Skeletal muscle satellite cell (primary cell): ENCODE measurements at regions not wholly inside any gene's neighbourhood (a gene's known extent, or its start where the extent isn't known, plus 50 kb on each side); places are given as distances from the start of the nearest gene placed in this dataset.
"Not testable (repeated sequence)": the region's sequence is repeated elsewhere in the genome, so short reads cannot be mapped to it uniquely, and the experiment has no call there.

Source experiments
- H3K27me3 ChIP-seq: 2 replicates; pipeline ENCODE4 v1.7.0; 2013; ENCODE audit warnings: low read length; ENCODE audit not compliant: control insufficient read depth, insufficient read depth
- H3K36me3 ChIP-seq: 2 replicates; pipeline ENCODE4 v1.7.0; 2013; ENCODE audit warnings: mild to moderate bottlenecking, control low read depth, low read length; ENCODE audit not compliant: insufficient read depth
- H3K4me1 ChIP-seq: 2 replicates; pipeline ENCODE4 v1.7.0; 2013; ENCODE audit warnings: low read length; ENCODE audit not compliant: control insufficient read depth, insufficient read depth
- H3K4me2 ChIP-seq: 2 replicates; pipeline ENCODE4 v1.7.0; 2013; ENCODE audit warnings: mild to moderate bottlenecking, low read length
- H3K4me3 ChIP-seq: 2 replicates; pipeline ENCODE4 v1.7.0; 2013; ENCODE audit warnings: low read length
- H3K9ac ChIP-seq: 2 replicates; pipeline ENCODE4 v1.7.0; 2013; ENCODE audit warnings: mild to moderate bottlenecking, low read depth, low read length, moderate library complexity
- H3K9me3 ChIP-seq: replicated peaks from 2 replicates; pipeline ENCODE4 v1.7.0; 2013; ENCODE audit warnings: mild to moderate bottlenecking, control low read depth, low read length

DNA sequence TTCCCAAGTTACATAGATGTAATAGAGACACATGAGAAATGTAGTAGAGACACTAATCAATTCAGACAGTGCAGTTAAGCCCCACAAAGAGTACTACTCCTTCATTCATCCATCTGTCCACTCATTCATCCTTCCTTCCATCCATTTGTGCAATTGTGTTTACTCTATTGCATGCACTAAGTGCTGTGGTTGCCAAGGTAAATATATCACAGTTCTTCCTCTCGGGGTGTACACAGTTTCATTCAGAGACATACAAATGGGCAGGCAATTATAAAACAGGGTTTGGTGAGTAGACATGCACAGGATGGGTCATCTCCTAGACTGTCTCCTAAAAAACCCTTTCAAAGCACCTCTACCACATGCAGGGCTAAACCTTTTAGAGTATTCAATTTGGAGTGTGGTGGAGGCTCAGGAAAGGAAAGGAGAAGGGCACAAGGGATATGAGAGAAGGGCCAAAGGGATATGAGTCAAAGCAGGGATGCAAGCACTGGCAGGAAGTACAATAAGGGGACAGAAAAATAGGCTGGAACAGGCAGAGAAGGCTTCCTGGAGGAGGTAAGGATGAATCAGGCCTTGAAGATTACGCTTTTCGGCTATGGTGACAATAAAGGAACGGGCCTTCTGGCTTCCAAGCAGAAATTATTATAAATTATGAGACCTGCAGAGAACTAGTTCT, 153.6 kb upstream of the VKORC1L1 start:
- H3K36me3 ChIP-seq, H3K9ac ChIP-seq, H3K4me1 ChIP-seq, H3K4me3 ChIP-seq, H3K9me3 ChIP-seq, H3K4me2 ChIP-seq, H3K27me3 ChIP-seq: not testable (repeated sequence)

GRCh38 chr7:65722361-65722792, 150.5 kb upstream of the VKORC1L1 start:
- H3K36me3 ChIP-seq = no peaks in the 10 kb centered on the region
- H3K4me1 ChIP-seq = no peaks in the 10 kb centered on the region
- no peak overlapping the region for H3K9ac ChIP-seq
- no peak overlapping the region for H3K4me3 ChIP-seq
- H3K4me2 ChIP-seq = no peak overlapping the region
- H3K9me3 ChIP-seq = no peaks in the 10 kb centered on the region
- H3K27me3 ChIP-seq = no peaks in the 10 kb centered on the region

DNA sequence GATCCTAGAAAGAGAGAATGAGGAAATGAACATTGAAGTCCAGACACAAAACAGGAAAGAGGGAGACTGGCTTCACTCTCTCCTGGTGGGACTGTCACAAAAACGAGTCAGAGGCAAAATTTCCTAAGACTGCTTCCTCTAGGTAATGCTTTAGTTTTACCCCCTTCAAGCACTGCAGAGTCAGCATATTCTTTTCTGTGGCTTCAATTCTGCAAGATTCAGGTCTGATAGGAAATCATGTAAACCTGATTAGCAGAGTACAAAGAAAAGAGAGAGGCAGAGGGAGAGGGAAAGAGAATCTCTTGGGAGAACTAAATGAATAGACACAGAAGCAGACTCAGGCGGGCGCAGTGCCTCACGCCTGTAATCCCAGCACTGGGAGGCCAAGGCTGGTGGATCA, 145.7 kb upstream of the VKORC1L1 start:
- not testable (repeated sequence) for H3K4me3 ChIP-seq, H3K9ac ChIP-seq, H3K4me1 ChIP-seq

GRCh38 chr7:65731129-65731528, 141.7 kb upstream of the VKORC1L1 start:
- no peaks in the 10 kb centered on the region for H3K27me3 ChIP-seq
- no peak overlapping the region for H3K4me2 ChIP-seq
- H3K9me3 ChIP-seq = no peaks in the 10 kb centered on the region
- no peaks in the 10 kb centered on the region for H3K4me1 ChIP-seq
- no peak overlapping the region for H3K9ac ChIP-seq
- no peaks in the 10 kb centered on the region for H3K36me3 ChIP-seq
- H3K4me3 ChIP-seq = no peak overlapping the region

More for the DNA sequence above, 145.7 kb upstream of the VKORC1L1 start:
- H3K4me2 ChIP-seq, H3K36me3 ChIP-seq, H3K9me3 ChIP-seq, H3K27me3 ChIP-seq: not testable (repeated sequence)

GRCh38 chr7:65731562-65732035, 141.3 kb upstream of the VKORC1L1 start:
- Histone ChIP-seq H3K4me3 (no peak overlapping the region), H3K9me3 (no peaks in the 10 kb centered on the region), H3K9ac (no peak overlapping the region), H3K4me1 (no peaks in the 10 kb centered on the region), H3K4me2 (no peak overlapping the region), H3K27me3 (no peaks in the 10 kb centered on the region), H3K36me3 (no peaks in the 10 kb centered on the region)

- H3K9ac ChIP-seq = no peak overlapping the region
- H3K27me3 ChIP-seq = no peaks in the 10 kb centered on the region
- H3K4me1 ChIP-seq = peaks cover 12% of the 10 kb centered on the region
- no peaks in the 10 kb centered on the region for H3K9me3 ChIP-seq
- no peaks in the 10 kb centered on the region for H3K36me3 ChIP-seq
- H3K4me2 ChIP-seq = no peak overlapping the region
- no peak overlapping the region for H3K4me3 ChIP-seq
Observed at GRCh38 chr7:65744406-65744805, 128.5 kb upstream of the VKORC1L1 start.

GRCh38 chr7:65746398-65746669, 126.5 kb upstream of the VKORC1L1 start:
- peaks cover 12% of the 10 kb centered on the region for H3K4me1 ChIP-seq

DNA sequence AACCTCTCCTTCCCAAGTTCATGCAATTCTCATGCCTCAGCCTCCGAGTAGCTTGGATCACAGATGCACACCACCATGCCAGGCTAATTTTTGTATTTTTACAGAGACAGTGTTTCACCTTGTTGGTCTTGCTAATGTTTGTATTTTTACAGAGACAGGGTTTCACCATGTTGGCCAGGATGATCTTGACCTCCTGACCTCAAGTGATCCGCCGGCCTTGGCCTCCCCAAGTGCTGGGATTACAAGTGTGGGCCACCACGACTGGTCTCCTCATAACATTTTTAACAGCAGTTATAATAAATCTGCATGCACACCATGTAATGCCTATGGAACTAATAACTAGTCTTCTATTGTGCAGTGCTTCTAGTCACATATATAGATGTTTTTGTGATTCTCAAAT, 123.8 kb upstream of the VKORC1L1 start:
- H3K4me2 ChIP-seq = no peak overlapping the region
- no peak overlapping the region for H3K4me3 ChIP-seq
- H3K4me1 ChIP-seq = peaks cover 16% of the 10 kb centered on the region
- no peaks in the 10 kb centered on the region for H3K9me3 ChIP-seq
- H3K27me3 ChIP-seq = no peaks in the 10 kb centered on the region
- no peak overlapping the region for H3K9ac ChIP-seq
- H3K36me3 ChIP-seq = peaks cover 4% of the 10 kb centered on the region

More at GRCh38 chr7:65746398-65746669, 126.5 kb upstream of the VKORC1L1 start:
- no peak overlapping the region for H3K4me2 ChIP-seq
- H3K4me3 ChIP-seq = no peak overlapping the region
- H3K9me3 ChIP-seq = no peaks in the 10 kb centered on the region
- no peaks in the 10 kb centered on the region for H3K27me3 ChIP-seq
- no peak overlapping the region for H3K9ac ChIP-seq
- H3K36me3 ChIP-seq = no peaks in the 10 kb centered on the region

DNA sequence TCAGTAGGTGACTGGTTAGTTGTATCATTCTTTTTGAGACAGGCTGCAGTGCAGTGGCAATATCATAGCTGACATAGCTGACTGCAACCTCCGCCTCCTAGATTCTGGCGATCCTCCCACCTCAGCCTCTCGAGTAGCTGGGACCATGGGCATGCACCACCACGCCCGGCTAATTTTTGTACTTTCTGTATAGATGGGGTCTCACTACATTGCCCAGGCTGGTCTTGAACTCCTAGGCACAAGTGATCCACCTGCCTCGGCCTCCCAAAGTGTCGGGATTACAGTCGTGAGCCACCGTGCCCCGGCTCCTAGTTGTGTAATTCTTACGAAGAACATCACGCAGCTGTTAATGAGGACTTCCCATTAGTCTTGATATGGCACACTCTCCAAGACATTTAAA, 123.4 kb upstream of the VKORC1L1 start:
- Histone ChIP-seq H3K4me2 (no peak overlapping the region), H3K4me1 (peaks cover 16% of the 10 kb centered on the region), H3K4me3 (no peak overlapping the region), H3K9me3 (no peaks in the 10 kb centered on the region), H3K27me3 (no peaks in the 10 kb centered on the region), H3K36me3 (peaks cover 4% of the 10 kb centered on the region), H3K9ac (no peak overlapping the region)

DNA sequence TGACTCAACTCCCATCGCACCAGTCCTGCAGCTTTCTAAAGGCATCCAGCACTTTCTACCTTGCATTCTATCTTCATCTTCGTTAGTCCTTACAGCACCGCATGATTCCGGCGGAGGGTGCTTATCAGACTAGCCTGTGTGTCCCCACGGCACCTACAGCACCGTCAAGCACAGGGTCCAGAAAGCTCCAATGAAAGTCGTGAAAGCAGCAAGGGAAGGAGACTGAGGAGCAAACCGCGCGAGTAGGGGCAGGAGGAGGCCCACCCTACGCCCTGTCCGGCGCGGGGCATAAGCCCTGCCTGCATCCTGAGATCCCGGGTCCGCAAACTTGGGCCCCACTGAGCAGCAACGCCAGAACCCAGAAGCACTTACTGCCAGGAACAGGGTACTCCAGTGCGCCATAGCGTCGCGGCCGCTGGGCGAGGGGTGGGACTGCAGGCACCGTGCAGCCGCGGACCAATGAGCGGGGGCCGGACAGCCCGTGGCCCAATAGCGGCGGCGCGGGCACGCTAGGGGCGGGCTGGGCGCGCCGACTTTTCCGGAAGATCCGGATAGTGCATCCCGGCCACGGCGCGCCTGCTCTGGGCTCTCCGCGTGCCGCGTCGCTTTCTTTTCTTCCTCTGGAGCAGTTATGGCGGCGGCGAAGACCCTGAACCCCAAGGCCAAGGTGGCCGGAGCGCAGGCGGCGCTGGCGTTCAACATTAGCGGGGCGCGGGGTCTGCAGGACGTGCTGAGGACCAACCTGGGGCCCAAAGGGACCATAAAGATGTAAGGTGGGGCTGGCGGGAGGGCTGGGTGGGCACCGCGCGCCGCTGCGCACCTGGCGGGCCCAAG, 122.1 kb upstream of the VKORC1L1 start:
- H3K4me2 ChIP-seq = peak overlapping the region; percentile 90
- H3K4me3 ChIP-seq = peak overlapping the region; percentile 98
- no peaks in the 10 kb centered on the region for H3K9me3 ChIP-seq
- peaks cover 12% of the 10 kb centered on the region for H3K4me1 ChIP-seq
- no peaks in the 10 kb centered on the region for H3K27me3 ChIP-seq
- peaks cover 4% of the 10 kb centered on the region for H3K36me3 ChIP-seq
- H3K9ac ChIP-seq = peak overlapping the region; percentile 87

GRCh38 chr7:65754070-65754469, 118.8 kb upstream of the VKORC1L1 start:
- H3K9me3 ChIP-seq, H3K4me1 ChIP-seq, H3K9ac ChIP-seq, H3K36me3 ChIP-seq, H3K4me3 ChIP-seq, H3K4me2 ChIP-seq, H3K27me3 ChIP-seq: not testable (repeated sequence)

GRCh38 chr7:65758991-65759390, 113.9 kb upstream of the VKORC1L1 start:
- H3K9ac ChIP-seq, H3K9me3 ChIP-seq, H3K4me1 ChIP-seq, H3K36me3 ChIP-seq, H3K27me3 ChIP-seq, H3K4me2 ChIP-seq, H3K4me3 ChIP-seq: not testable (repeated sequence)
